C4-2B (cell line): ENCODE measurements at regions not wholly inside any gene's neighbourhood (a gene's known extent, or its start where the extent isn't known, plus 50 kb on each side); places are given as distances from the start of the nearest gene placed in this dataset.

Source experiments
- H3K27ac ChIP-seq: fragments of 450-650 bp; 2 replicates; pipeline ENCODE4 v1.5.1; 2017
- CTCF ChIP-seq: fragments of 450-650 bp; conservative IDR thresholded peaks from 2 replicates; pipeline ENCODE4 v1.5.1; 2017; ENCODE audit warnings: mild to moderate bottlenecking
- ZFX ChIP-seq: fragments of 450-650 bp; IDR thresholded peaks from 2 replicates; pipeline ENCODE4 v1.6.1; 2017

GRCh38 chr1:29575826-29576225 lies 339.5 kb downstream of the PTPRU start:
- no peak overlapping the region for H3K27ac ChIP-seq
- TF ChIP-seq ZFX: no peak
- TF ChIP-seq CTCF: no peak

GRCh38 chr1:29575277-29575676 lies 339.0 kb downstream of the PTPRU start:
- TF ChIP-seq CTCF (no peak), ZFX (no peak)
- H3K27ac ChIP-seq: no peak overlapping the region

GRCh38 chr1:29574871-29575270 lies 338.5 kb downstream of the PTPRU start:
- TF ChIP-seq ZFX (no peak), CTCF (no peak)

GRCh38 chr1:29569971-29570634 lies 333.8 kb downstream of the PTPRU start:
- H3K27ac ChIP-seq: no peak overlapping the region
- TF ChIP-seq CTCF (no peak), ZFX (no peak)

More at GRCh38 chr1:29574871-29575270, 338.5 kb downstream of the PTPRU start:
- no peak overlapping the region for H3K27ac ChIP-seq

- no peak overlapping the region for H3K27ac ChIP-seq
- TF ChIP-seq ZFX (no peak), CTCF (no peak)
Observed at GRCh38 chr1:29567257-29567656, 330.9 kb downstream of the PTPRU start.

GRCh38 chr1:29565490-29565889 lies 329.2 kb downstream of the PTPRU start:
- TF ChIP-seq ZFX (no peak), CTCF (no peak)
- H3K27ac ChIP-seq: no peak overlapping the region

- no peak for TF ChIP-seq CTCF
- no peak for TF ChIP-seq ZFX
Observed at GRCh38 chr1:29563571-29563970, 327.2 kb downstream of the PTPRU start.

More at GRCh38 chr1:29563571-29563970, 327.2 kb downstream of the PTPRU start:
- H3K27ac ChIP-seq: no peak overlapping the region
